HAP-1 (cell line): ENCODE measurements at regions not wholly inside any gene's neighbourhood (a gene's known extent, or its start where the extent isn't known, plus 50 kb on each side); places are given as distances from the start of the nearest gene placed in this dataset.
"Not testable (repeated sequence)": the region's sequence is repeated elsewhere in the genome, so short reads cannot be mapped to it uniquely, and the experiment has no call there.

Source experiments
- DNase-seq, 2 experiments: peaks; one replicate each; pipeline ENCODE4 v3.0.0-alpha.2; 2016 to 2020; ENCODE audit warnings: low spot score in 2 of 2
- H3K27me3 ChIP-seq: fragments of 250-450 bp; sonication (Bioruptor Pico); 2 replicates; pipeline ENCODE4 v1.5.1; 2020; ENCODE audit warnings: low read depth, mild to moderate bottlenecking, moderate library complexity
- H3K36me3 ChIP-seq: fragments of 250-450 bp; sonication (Bioruptor Pico); replicated peaks from 2 replicates; pipeline ENCODE4 v1.5.1; 2020; ENCODE audit warnings: mild to moderate bottlenecking
- H3K4me1 ChIP-seq: fragments of 250-450 bp; sonication (Bioruptor Pico); 2 replicates; pipeline ENCODE4 v1.5.1; 2020; ENCODE audit warnings: mild to moderate bottlenecking
- H3K4me3 ChIP-seq: fragments of 250-450 bp; sonication (Bioruptor Pico); 2 replicates; pipeline ENCODE4 v1.5.1; 2020; ENCODE audit warnings: mild to moderate bottlenecking, moderate library complexity
- H3K9me3 ChIP-seq: fragments of 250-450 bp; sonication (Bioruptor Pico); 2 replicates; pipeline ENCODE4 v1.5.1; 2020; ENCODE audit warnings: mild to moderate bottlenecking, moderate library complexity
- in situ Hi-C: fragments of 300-500 bp; cut with MboI; formaldehyde crosslinking; loops from 3 replicates; pipeline ENCODE4 v1.14.3; 2020; ENCODE audit warnings: low sequenced_read_pairs, inconsistent platforms, mixed read lengths

- Histone ChIP-seq H3K9me3 (no peaks in the 10 kb centered on the region), H3K4me1 (no peaks in the 10 kb centered on the region), H3K4me3 (no peak overlapping the region), H3K36me3 (no peaks in the 10 kb centered on the region), H3K27me3 (no peaks in the 10 kb centered on the region)
- DNase-seq, result no peak
- in situ Hi-C loops, result no loop called here
Measured at GRCh38 chr12:47361389-47362021, 281.7 kb upstream of the AMIGO2 start.

- Histone ChIP-seq H3K27me3 (no peaks in the 10 kb centered on the region), H3K4me1 (no peaks in the 10 kb centered on the region), H3K9me3 (no peaks in the 10 kb centered on the region), H3K4me3 (no peak overlapping the region), H3K36me3 (no peaks in the 10 kb centered on the region)
- in situ Hi-C loops, result no loop called here
- no peak for DNase-seq
Measured at GRCh38 chr12:47360771-47361388, 281.1 kb upstream of the AMIGO2 start.

- in situ Hi-C loops, result no loop called here
Measured at GRCh38 chr12:47360093-47360480, 280.3 kb upstream of the AMIGO2 start.

GRCh38 chr12:47359310-47360092 lies 279.7 kb upstream of the AMIGO2 start:
- H3K27me3 ChIP-seq, result no peaks in the 10 kb centered on the region
- in situ Hi-C loops, result no loop called here
- H3K4me3 ChIP-seq, result no peak overlapping the region
- no peaks in the 10 kb centered on the region for H3K4me1 ChIP-seq
- H3K36me3 ChIP-seq, result no peaks in the 10 kb centered on the region
- H3K9me3 ChIP-seq, result no peaks in the 10 kb centered on the region
- DNase-seq, result no peak

More at GRCh38 chr12:47360093-47360480, 280.3 kb upstream of the AMIGO2 start:
- H3K27me3 ChIP-seq, result no peaks in the 10 kb centered on the region
- H3K4me1 ChIP-seq, result no peaks in the 10 kb centered on the region
- no peak for DNase-seq
- H3K9me3 ChIP-seq, result no peaks in the 10 kb centered on the region
- no peaks in the 10 kb centered on the region for H3K36me3 ChIP-seq
- no peak overlapping the region for H3K4me3 ChIP-seq

- H3K27me3 ChIP-seq, H3K4me3 ChIP-seq, DNase-seq, in situ Hi-C loops, H3K36me3 ChIP-seq, H3K4me1 ChIP-seq, H3K9me3 ChIP-seq: not testable (repeated sequence)
Measured at GRCh38 chr12:47357006-47357405, 277.2 kb upstream of the AMIGO2 start.

GRCh38 chr12:47356129-47356700 lies 276.5 kb upstream of the AMIGO2 start:
- Histone ChIP-seq H3K4me1 (no peaks in the 10 kb centered on the region), H3K36me3 (no peaks in the 10 kb centered on the region), H3K27me3 (no peaks in the 10 kb centered on the region), H3K4me3 (no peak overlapping the region), H3K9me3 (no peaks in the 10 kb centered on the region)
- in situ Hi-C loops, result no loop called here
- DNase-seq, result no peak

GRCh38 chr12:47353508-47353907 lies 273.7 kb upstream of the AMIGO2 start:
- Histone ChIP-seq H3K4me3 (no peak overlapping the region), H3K9me3 (no peaks in the 10 kb centered on the region), H3K36me3 (no peaks in the 10 kb centered on the region), H3K4me1 (no peaks in the 10 kb centered on the region), H3K27me3 (no peaks in the 10 kb centered on the region)
- in situ Hi-C loops, result no loop called here
- no peak for DNase-seq

- no peaks in the 10 kb centered on the region for H3K4me1 ChIP-seq
- no peak overlapping the region for H3K4me3 ChIP-seq
- H3K27me3 ChIP-seq, result no peaks in the 10 kb centered on the region
- DNase-seq, result no peak
- H3K36me3 ChIP-seq, result no peaks in the 10 kb centered on the region
- H3K9me3 ChIP-seq, result no peaks in the 10 kb centered on the region
- in situ Hi-C loops, result no loop called here
Measured at GRCh38 chr12:47352067-47352466, 272.3 kb upstream of the AMIGO2 start.

GRCh38 chr12:47351526-47351925 lies 271.8 kb upstream of the AMIGO2 start:
- H3K36me3 ChIP-seq, result no peaks in the 10 kb centered on the region
- H3K9me3 ChIP-seq, result no peaks in the 10 kb centered on the region
- no peaks in the 10 kb centered on the region for H3K27me3 ChIP-seq
- in situ Hi-C loops, result no loop called here
- no peak for DNase-seq
- H3K4me3 ChIP-seq, result no peak overlapping the region
- no peaks in the 10 kb centered on the region for H3K4me1 ChIP-seq

- no peaks in the 10 kb centered on the region for H3K9me3 ChIP-seq
- in situ Hi-C loops, result no loop called here
- no peaks in the 10 kb centered on the region for H3K36me3 ChIP-seq
- no peak overlapping the region for H3K4me3 ChIP-seq
- H3K27me3 ChIP-seq, result no peaks in the 10 kb centered on the region
- no peak for DNase-seq
- no peaks in the 10 kb centered on the region for H3K4me1 ChIP-seq
Measured at GRCh38 chr12:47350062-47350408, 270.3 kb upstream of the AMIGO2 start.

- Histone ChIP-seq H3K4me1 (no peaks in the 10 kb centered on the region), H3K27me3 (no peaks in the 10 kb centered on the region), H3K4me3 (no peak overlapping the region), H3K9me3 (no peaks in the 10 kb centered on the region), H3K36me3 (no peaks in the 10 kb centered on the region)
- no peak for DNase-seq
- in situ Hi-C loops, result no loop called here
Measured at GRCh38 chr12:47349137-47350061, 269.6 kb upstream of the AMIGO2 start.

GRCh38 chr12:47348206-47348605 lies 268.4 kb upstream of the AMIGO2 start:
- Histone ChIP-seq H3K36me3 (no peaks in the 10 kb centered on the region), H3K4me3 (no peak overlapping the region), H3K4me1 (no peaks in the 10 kb centered on the region), H3K27me3 (no peaks in the 10 kb centered on the region), H3K9me3 (no peaks in the 10 kb centered on the region)
- in situ Hi-C loops, result no loop called here
- no peak for DNase-seq

GRCh38 chr12:47346251-47347019 lies 266.7 kb upstream of the AMIGO2 start:
- Histone ChIP-seq H3K4me1 (no peaks in the 10 kb centered on the region), H3K4me3 (no peak overlapping the region), H3K36me3 (no peaks in the 10 kb centered on the region), H3K9me3 (no peaks in the 10 kb centered on the region), H3K27me3 (no peaks in the 10 kb centered on the region)
- in situ Hi-C loops, result no loop called here
- no peak for DNase-seq
